ENCODE measurements at regions not wholly inside any gene's neighbourhood (a gene's known extent, or its start where the extent isn't known, plus 50 kb on each side); places are given as distances from the start of the nearest gene placed in this dataset.

- intact Hi-C loops (cut with micrococcal nuclease): no loop called here
- H3K36me3 ChIP-seq: no peaks in the 10 kb centered on the region
- no peaks in the 10 kb centered on the region for H3K9me3 ChIP-seq (replicated peaks)
- H3K4me1 ChIP-seq: no peaks in the 10 kb centered on the region
- peak; percentile 16 for DNase-seq
- H3K27me3 ChIP-seq (ENCODE audit: low read depth): no peaks in the 10 kb centered on the region
- H3K27ac ChIP-seq (replicated peaks): no peak overlapping the region
- TF ChIP-seq CTCF (IDR thresholded peaks at IDR 0.05; ENCODE audit: borderline replicate concordance): no peak
- no peak overlapping the region for H3K4me3 ChIP-seq
Observed at GRCh38 chr2:19073522-19073921, 284.9 kb downstream of the OSR1 start.

- intact Hi-C loops (cut with micrococcal nuclease): no loop called here
- Histone ChIP-seq H3K36me3 (no peaks in the 10 kb centered on the region), H3K4me1 (no peaks in the 10 kb centered on the region), H3K4me3 (no peak overlapping the region), H3K27me3 (ENCODE audit: low read depth) (no peaks in the 10 kb centered on the region), H3K27ac (replicated peaks) (no peak overlapping the region), H3K9me3 (replicated peaks) (no peaks in the 10 kb centered on the region)
- no peak for DNase-seq
- no peak for TF ChIP-seq CTCF (IDR thresholded peaks at IDR 0.05; ENCODE audit: borderline replicate concordance)
Observed at GRCh38 chr2:19072161-19072560, 286.3 kb downstream of the OSR1 start.

- no peaks in the 10 kb centered on the region for H3K36me3 ChIP-seq
- H3K27me3 ChIP-seq (ENCODE audit: low read depth): no peaks in the 10 kb centered on the region
- no peak overlapping the region for H3K27ac ChIP-seq (replicated peaks)
- no peak for DNase-seq
- no peak overlapping the region for H3K4me3 ChIP-seq
- no peak for TF ChIP-seq CTCF (IDR thresholded peaks at IDR 0.05; ENCODE audit: borderline replicate concordance)
- no peaks in the 10 kb centered on the region for H3K4me1 ChIP-seq
- intact Hi-C loops (cut with micrococcal nuclease): no loop called here
- no peaks in the 10 kb centered on the region for H3K9me3 ChIP-seq (replicated peaks)
Observed at GRCh38 chr2:19070886-19071285, 287.5 kb downstream of the OSR1 start.

- H3K36me3 ChIP-seq: no peaks in the 10 kb centered on the region
- no peak for DNase-seq
- H3K27me3 ChIP-seq (ENCODE audit: low read depth): no peaks in the 10 kb centered on the region
- no peak overlapping the region for H3K27ac ChIP-seq (replicated peaks)
- intact Hi-C loops (cut with micrococcal nuclease): no loop called here
- H3K4me3 ChIP-seq: no peak overlapping the region
- TF ChIP-seq CTCF (IDR thresholded peaks at IDR 0.05; ENCODE audit: borderline replicate concordance): no peak
- H3K4me1 ChIP-seq: no peaks in the 10 kb centered on the region
- H3K9me3 ChIP-seq (replicated peaks): no peaks in the 10 kb centered on the region
Observed at GRCh38 chr2:19068206-19068605, 290.2 kb downstream of the OSR1 start.

- Histone ChIP-seq H3K9me3 (replicated peaks) (no peaks in the 10 kb centered on the region), H3K4me1 (no peaks in the 10 kb centered on the region), H3K4me3 (no peak overlapping the region), H3K27ac (replicated peaks) (no peak overlapping the region), H3K36me3 (no peaks in the 10 kb centered on the region), H3K27me3 (ENCODE audit: low read depth) (no peaks in the 10 kb centered on the region)
- DNase-seq: no peak
- intact Hi-C loops (cut with micrococcal nuclease): no loop called here
- TF ChIP-seq CTCF (IDR thresholded peaks at IDR 0.05; ENCODE audit: borderline replicate concordance): no peak
Observed at GRCh38 chr2:19062370-19062769, 296.1 kb downstream of the OSR1 start.

GRCh38 chr2:19059076-19059475, 299.3 kb downstream of the OSR1 start:
- no peak overlapping the region for H3K27ac ChIP-seq (replicated peaks)
- H3K4me3 ChIP-seq: no peak overlapping the region
- H3K4me1 ChIP-seq: no peaks in the 10 kb centered on the region
- H3K36me3 ChIP-seq: no peaks in the 10 kb centered on the region
- TF ChIP-seq CTCF (IDR thresholded peaks at IDR 0.05; ENCODE audit: borderline replicate concordance): no peak
- DNase-seq: no peak
- intact Hi-C loops (cut with micrococcal nuclease): no loop called here
- H3K27me3 ChIP-seq (ENCODE audit: low read depth): no peaks in the 10 kb centered on the region
- H3K9me3 ChIP-seq (replicated peaks): peaks cover 5% of the 10 kb centered on the region
